DMS53 (cell line): ENCODE measurements at regions not wholly inside any gene's neighbourhood (a gene's known extent, or its start where the extent isn't known, plus 50 kb on each side); places are given as distances from the start of the nearest gene placed in this dataset.

Experiments
- DNase-seq: peaks from one replicate; lab custom pipeline; 2025; lab: John Stamatoyannopoulos, UW

- DNase-seq = peak; percentile 44
Measured at GRCh38 chr1:163013826-163014600, 55.1 kb upstream of the RGS4 start.

- no peak for DNase-seq
Measured at GRCh38 chr1:163006051-163006834, 62.9 kb upstream of the RGS4 start.

GRCh38 chr1:162997499-162998285, 71.5 kb upstream of the RGS4 start:
- no peak for DNase-seq

- no peak for DNase-seq
Measured at GRCh38 chr1:162996261-162996660, 72.9 kb upstream of the RGS4 start.

GRCh38 chr1:162994921-162995320, 74.2 kb upstream of the RGS4 start:
- DNase-seq = no peak

GRCh38 chr1:162993846-162994245, 75.3 kb upstream of the RGS4 start:
- DNase-seq = no peak

GRCh38 chr1:162992945-162993344, 76.2 kb upstream of the RGS4 start:
- DNase-seq = no peak

GRCh38 chr1:162991444-162991843, 77.7 kb upstream of the RGS4 start:
- no peak for DNase-seq

GRCh38 chr1:162990665-162991064, 78.5 kb upstream of the RGS4 start:
- no peak for DNase-seq

GRCh38 chr1:162988869-162989268, 80.3 kb upstream of the RGS4 start:
- peak; percentile 49 for DNase-seq

- peak; percentile 58 for DNase-seq
Measured at GRCh38 chr1:162987866-162988265, 81.3 kb upstream of the RGS4 start.

- DNase-seq = no peak
Measured at GRCh38 chr1:162985816-162986435, 83.2 kb upstream of the RGS4 start.

GRCh38 chr1:162984699-162985098, 84.5 kb upstream of the RGS4 start:
- no peak for DNase-seq

- no peak for DNase-seq
Measured at GRCh38 chr1:162983671-162984425, 85.3 kb upstream of the RGS4 start.

GRCh38 chr1:162982364-162982763, 86.8 kb upstream of the RGS4 start:
- DNase-seq = no peak

GRCh38 chr1:162977944-162978568, 91.1 kb upstream of the RGS4 start:
- no peak for DNase-seq

GRCh38 chr1:162976628-162977027, 92.5 kb upstream of the RGS4 start:
- no peak for DNase-seq

- DNase-seq = no peak
Measured at GRCh38 chr1:162974810-162975209, 94.4 kb upstream of the RGS4 start.

GRCh38 chr1:162973381-162973795, 95.8 kb upstream of the RGS4 start:
- DNase-seq = no peak

- DNase-seq = no peak
Measured at GRCh38 chr1:162972773-162973172, 96.4 kb upstream of the RGS4 start.

- no peak for DNase-seq
Measured at GRCh38 chr1:162970021-162970420, 99.1 kb upstream of the RGS4 start.
